ENCODE measurements at regions not wholly inside any gene's neighbourhood (a gene's known extent, or its start where the extent isn't known, plus 50 kb on each side); places are given as distances from the start of the nearest gene placed in this dataset.
A peak's percentile ranks its signal among the peaks of the same experiment; 100 is the strongest.

GRCh38 chr16:66236301-66236700 lies 130.2 kb upstream of the CDH5 start:
- Histone ChIP-seq H3K36me3 (ENCODE audit: low read depth) (no peaks in the 10 kb centered on the region), H3K9me3 (ENCODE audit: severe bottlenecking) (no peaks in the 10 kb centered on the region), H3K4me3 (ENCODE audit: severe bottlenecking) (no peak overlapping the region), H3K27ac (ENCODE audit: poor library complexity, severe bottlenecking) (no peak overlapping the region), H3K4me1 (ENCODE audit: insufficient read depth, poor library complexity, severe bottlenecking) (no peaks in the 10 kb centered on the region), H3K27me3 (ENCODE audit: insufficient read depth, poor library complexity, severe bottlenecking) (no peaks in the 10 kb centered on the region)
- no peak for TF ChIP-seq CTCF (IDR thresholded peaks at IDR 0.05; ENCODE audit: poor library complexity, severe bottlenecking)
- ATAC-seq (ENCODE audit: low read depth) (no peak), DNase-seq (ENCODE audit: low spot score) (peak; percentile 19)

GRCh38 chr16:66231452-66232160 lies 134.9 kb upstream of the CDH5 start:
- Histone ChIP-seq H3K4me1 (ENCODE audit: insufficient read depth, poor library complexity, severe bottlenecking) (peaks cover 7% of the 10 kb centered on the region), H3K9me3 (ENCODE audit: severe bottlenecking) (no peaks in the 10 kb centered on the region), H3K36me3 (ENCODE audit: low read depth) (no peaks in the 10 kb centered on the region), H3K27ac (ENCODE audit: poor library complexity, severe bottlenecking) (no peak overlapping the region), H3K27me3 (ENCODE audit: insufficient read depth, poor library complexity, severe bottlenecking) (no peaks in the 10 kb centered on the region), H3K4me3 (ENCODE audit: severe bottlenecking) (no peak overlapping the region)
- TF ChIP-seq CTCF (IDR thresholded peaks at IDR 0.05; ENCODE audit: poor library complexity, severe bottlenecking), result no peak
- DNase-seq (ENCODE audit: low spot score) (peak; percentile 10), ATAC-seq (ENCODE audit: low read depth) (no peak)

DNA sequence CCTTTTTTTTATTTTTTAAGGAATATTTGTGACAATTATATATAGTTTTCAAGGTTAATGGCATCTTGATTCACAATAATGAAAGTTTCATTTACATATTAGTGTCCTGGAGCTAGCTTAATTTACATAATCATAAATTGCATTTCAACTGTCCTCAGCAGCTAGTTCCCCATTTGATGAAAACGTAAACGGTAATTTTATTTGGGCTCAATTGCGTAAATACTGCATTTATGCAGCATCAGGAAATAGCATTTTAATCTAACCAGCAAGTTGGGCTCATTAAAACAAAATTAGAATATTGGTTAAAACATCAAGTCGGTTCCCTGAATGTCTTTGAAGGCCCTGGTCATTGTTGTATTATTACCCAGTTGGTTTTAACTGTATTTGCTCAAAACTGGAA lies 136.8 kb upstream of the CDH5 start:
- ATAC-seq (ENCODE audit: low read depth) (no peak), DNase-seq (ENCODE audit: low spot score) (no peak)
- Histone ChIP-seq H3K27me3 (ENCODE audit: insufficient read depth, poor library complexity, severe bottlenecking) (no peaks in the 10 kb centered on the region), H3K27ac (ENCODE audit: poor library complexity, severe bottlenecking) (no peak overlapping the region), H3K4me3 (ENCODE audit: severe bottlenecking) (no peak overlapping the region), H3K4me1 (ENCODE audit: insufficient read depth, poor library complexity, severe bottlenecking) (peaks cover 7% of the 10 kb centered on the region), H3K9me3 (ENCODE audit: severe bottlenecking) (no peaks in the 10 kb centered on the region), H3K36me3 (ENCODE audit: low read depth) (no peaks in the 10 kb centered on the region)
- no peak for TF ChIP-seq CTCF (IDR thresholded peaks at IDR 0.05; ENCODE audit: poor library complexity, severe bottlenecking)

GRCh38 chr16:66228792-66229191 lies 137.7 kb upstream of the CDH5 start:
- TF ChIP-seq CTCF (IDR thresholded peaks at IDR 0.05; ENCODE audit: poor library complexity, severe bottlenecking), result no peak
- no peak overlapping the region for H3K27ac ChIP-seq (ENCODE audit: poor library complexity, severe bottlenecking)

More at GRCh38 chr16:66228792-66229191, 137.7 kb upstream of the CDH5 start:
- Histone ChIP-seq H3K4me3 (ENCODE audit: severe bottlenecking) (no peak overlapping the region), H3K4me1 (ENCODE audit: insufficient read depth, poor library complexity, severe bottlenecking) (peaks cover 7% of the 10 kb centered on the region), H3K27me3 (ENCODE audit: insufficient read depth, poor library complexity, severe bottlenecking) (no peaks in the 10 kb centered on the region), H3K36me3 (ENCODE audit: low read depth) (no peaks in the 10 kb centered on the region), H3K9me3 (ENCODE audit: severe bottlenecking) (no peaks in the 10 kb centered on the region)
- DNase-seq (ENCODE audit: low spot score) (peak; percentile 34), ATAC-seq (ENCODE audit: low read depth) (peak; percentile 35; the same call in 1 of the 3 replicates)
